Neural progenitor cell (in vitro differentiated cells): ENCODE measurements at regions not wholly inside any gene's neighbourhood (a gene's known extent, or its start where the extent isn't known, plus 50 kb on each side); places are given as distances from the start of the nearest gene placed in this dataset.

Experiments used
- DNase-seq: peaks from one replicate; pipeline ENCODE4 v3.0.0-alpha.2; 2016; ENCODE audit warnings: low spot score
- H2AFZ ChIP-seq: fragments of 200-600 bp; sonication (generic); replicated peaks from 2 replicates; pipeline ENCODE4 v1.6.1; 2016; ENCODE audit warnings: antibody characterized with exemption
- H3F3A ChIP-seq: fragments of 200-600 bp; sonication (generic); 2 replicates; pipeline ENCODE4 v1.6.1; 2016; ENCODE audit warnings: antibody characterized with exemption, low read depth
- H3K27ac ChIP-seq: fragments of 200-600 bp; sonication (generic); 2 replicates; pipeline ENCODE4 v1.5.1; 2016; ENCODE audit warnings: mild to moderate bottlenecking
- H3K27me3 ChIP-seq: fragments of 200-600 bp; sonication (generic); 2 replicates; pipeline ENCODE4 v1.6.1; 2016; ENCODE audit warnings: mild to moderate bottlenecking, moderate library complexity
- H3K36me3 ChIP-seq: fragments of 200-600 bp; sonication (generic); 2 replicates; pipeline ENCODE4 v1.5.1; 2016
- H3K4me1 ChIP-seq: fragments of 200-600 bp; sonication (generic); 2 replicates; pipeline ENCODE4 v1.6.1; 2016; ENCODE audit warnings: mixed run types
- H3K4me2 ChIP-seq: fragments of 200-600 bp; sonication (generic); 2 replicates; pipeline ENCODE4 v1.6.1; 2016
- H3K4me3 ChIP-seq: fragments of 200-600 bp; sonication (generic); 2 replicates; pipeline ENCODE4 v1.5.1; 2016
- H3K79me2 ChIP-seq: fragments of 200-600 bp; sonication (generic); 2 replicates; pipeline ENCODE4 v1.6.1; 2016; ENCODE audit warnings: low read depth
- H3K9ac ChIP-seq: fragments of 200-600 bp; sonication (generic); 2 replicates; pipeline ENCODE4 v1.6.1; 2016
- H3K9me3 ChIP-seq: fragments of 200-600 bp; sonication (generic); 2 replicates; pipeline ENCODE4 v1.5.1; 2016; ENCODE audit warnings: low read depth
- H4K20me1 ChIP-seq: fragments of 200-600 bp; sonication (generic); 2 replicates; pipeline ENCODE4 v1.6.1; 2016; ENCODE audit warnings: low read depth
- H3K27ac Mint-ChIP-seq: 3 replicates; pipeline ENCODE4 v1.8.0; 2021; ENCODE audit warnings: mixed read lengths
- H3K27me3 Mint-ChIP-seq: 2 replicates; pipeline ENCODE4 v1.8.0; 2022; ENCODE audit warnings: low read depth, mild to moderate bottlenecking, inconsistent platforms, moderate library complexity, mixed read lengths; ENCODE audit not compliant: insufficient read depth
- H3K36me3 Mint-ChIP-seq: 3 replicates; pipeline ENCODE4 v1.8.0; 2021; ENCODE audit warnings: mixed read lengths
- H3K4me1 Mint-ChIP-seq: 3 replicates; pipeline ENCODE4 v1.8.0; 2021; ENCODE audit warnings: mixed read lengths
- H3K4me3 Mint-ChIP-seq: 3 replicates; pipeline ENCODE4 v1.8.0; 2021; ENCODE audit warnings: mild to moderate bottlenecking, moderate library complexity, mixed read lengths
- H3K9me3 Mint-ChIP-seq: 3 replicates; pipeline ENCODE4 v1.8.0; 2020; ENCODE audit warnings: mixed read lengths
- CTCF ChIP-seq: fragments of 200-600 bp; sonication (generic); IDR thresholded peaks from 2 replicates; pipeline ENCODE4 v1.5.1; 2017; ENCODE audit warnings: antibody characterized with exemption, mild to moderate bottlenecking
- EZH2 ChIP-seq: fragments of 200-600 bp; sonication (generic); IDR thresholded peaks from 2 replicates; pipeline ENCODE4 v1.6.1; 2017; ENCODE audit warnings: antibody characterized with exemption, mild to moderate bottlenecking, moderate library complexity
- EZH2phosphoT487 ChIP-seq: fragments of 200-600 bp; sonication (generic); IDR thresholded peaks from 2 replicates; pipeline ENCODE4 v1.6.1; 2017; ENCODE audit warnings: antibody characterized with exemption

GRCh38 chr9:93865245-93865644, 89.9 kb downstream of the BARX1 start:
- H3K9me3 Mint-ChIP-seq, result no peaks in the 10 kb centered on the region
- H3K4me2 ChIP-seq, result no peak overlapping the region
- no peak overlapping the region for H3K4me3 Mint-ChIP-seq
- no peaks in the 10 kb centered on the region for H4K20me1 ChIP-seq
- H3K79me2 ChIP-seq, result no peaks in the 10 kb centered on the region
- H3K9ac ChIP-seq, result no peak overlapping the region
- no peaks in the 10 kb centered on the region for H3F3A ChIP-seq
- no peak overlapping the region for H3K27ac ChIP-seq
- no peak for DNase-seq
- H3K27me3 Mint-ChIP-seq, result peaks cover 5% of the 10 kb centered on the region
- H3K4me1 Mint-ChIP-seq, result peaks cover 21% of the 10 kb centered on the region
- H3K4me1 ChIP-seq, result peaks cover 18% of the 10 kb centered on the region
- no peak overlapping the region for H2AFZ ChIP-seq
- no peaks in the 10 kb centered on the region for H3K9me3 ChIP-seq
- H3K36me3 Mint-ChIP-seq, result no peaks in the 10 kb centered on the region
- H3K27ac Mint-ChIP-seq, result no peak overlapping the region
- no peaks in the 10 kb centered on the region for H3K27me3 ChIP-seq
- TF ChIP-seq CTCF (no peak), EZH2 (no peak), EZH2phosphoT487 (no peak)
- no peak overlapping the region for H3K4me3 ChIP-seq
- no peaks in the 10 kb centered on the region for H3K36me3 ChIP-seq

- Mint-ChIP-seq H3K4me3 (no peak overlapping the region), H3K4me1 (peaks cover 21% of the 10 kb centered on the region), H3K27ac (no peak overlapping the region), H3K9me3 (no peaks in the 10 kb centered on the region), H3K27me3 (peaks cover 3% of the 10 kb centered on the region), H3K36me3 (no peaks in the 10 kb centered on the region)
- H3K4me1 ChIP-seq, result peaks cover 18% of the 10 kb centered on the region
- H3K4me2 ChIP-seq, result no peak overlapping the region
- H3K79me2 ChIP-seq, result no peaks in the 10 kb centered on the region
- no peaks in the 10 kb centered on the region for H3K36me3 ChIP-seq
- H3K27me3 ChIP-seq, result no peaks in the 10 kb centered on the region
- no peaks in the 10 kb centered on the region for H3K9me3 ChIP-seq
- no peak for TF ChIP-seq EZH2phosphoT487
- no peak for TF ChIP-seq EZH2
- TF ChIP-seq CTCF, result no peak
- H3K27ac ChIP-seq, result no peak overlapping the region
- H3F3A ChIP-seq, result no peaks in the 10 kb centered on the region
- no peak overlapping the region for H3K9ac ChIP-seq
- H2AFZ ChIP-seq, result peak overlapping the region; percentile 88
- no peaks in the 10 kb centered on the region for H4K20me1 ChIP-seq
- DNase-seq, result no peak
- H3K4me3 ChIP-seq, result no peak overlapping the region
Observed at GRCh38 chr9:93864840-93865239, 90.3 kb downstream of the BARX1 start.

GRCh38 chr9:93864032-93864431, 91.1 kb downstream of the BARX1 start:
- H3K4me1 ChIP-seq, result peaks cover 12% of the 10 kb centered on the region
- no peaks in the 10 kb centered on the region for H3K27me3 ChIP-seq
- H3K9ac ChIP-seq, result no peak overlapping the region
- peak overlapping the region; percentile 88 for H2AFZ ChIP-seq
- no peak overlapping the region for H3K27ac ChIP-seq
- no peaks in the 10 kb centered on the region for H3K9me3 Mint-ChIP-seq
- no peak overlapping the region for H3K27ac Mint-ChIP-seq
- H3K9me3 ChIP-seq, result no peaks in the 10 kb centered on the region
- TF ChIP-seq EZH2phosphoT487 (no peak), EZH2 (no peak), CTCF (no peak)
- no peak for DNase-seq
- no peak overlapping the region for H3K4me3 Mint-ChIP-seq
- H3K27me3 Mint-ChIP-seq, result peaks cover 3% of the 10 kb centered on the region
- H3K79me2 ChIP-seq, result no peaks in the 10 kb centered on the region
- no peaks in the 10 kb centered on the region for H3K36me3 Mint-ChIP-seq
- H3K4me2 ChIP-seq, result no peak overlapping the region
- H4K20me1 ChIP-seq, result no peaks in the 10 kb centered on the region
- peaks cover 14% of the 10 kb centered on the region for H3K4me1 Mint-ChIP-seq
- no peak overlapping the region for H3K4me3 ChIP-seq
- no peaks in the 10 kb centered on the region for H3K36me3 ChIP-seq
- H3F3A ChIP-seq, result no peaks in the 10 kb centered on the region
